Erythroblast (primary cell): ENCODE measurements at regions not wholly inside any gene's neighbourhood (a gene's known extent, or its start where the extent isn't known, plus 50 kb on each side); places are given as distances from the start of the nearest gene placed in this dataset.

ENCODE experiments used
- GATA1 ChIP-seq: IDR thresholded peaks from 2 replicates; pipeline ENCODE4 v1.6.1; 2011; ENCODE audit warnings: low read depth, mild to moderate bottlenecking, control low read depth, low read length, moderate library complexity
- POLR2A ChIP-seq: IDR thresholded peaks from 2 replicates; pipeline ENCODE4 v1.6.1; 2011; ENCODE audit warnings: mild to moderate bottlenecking, low read length

DNA sequence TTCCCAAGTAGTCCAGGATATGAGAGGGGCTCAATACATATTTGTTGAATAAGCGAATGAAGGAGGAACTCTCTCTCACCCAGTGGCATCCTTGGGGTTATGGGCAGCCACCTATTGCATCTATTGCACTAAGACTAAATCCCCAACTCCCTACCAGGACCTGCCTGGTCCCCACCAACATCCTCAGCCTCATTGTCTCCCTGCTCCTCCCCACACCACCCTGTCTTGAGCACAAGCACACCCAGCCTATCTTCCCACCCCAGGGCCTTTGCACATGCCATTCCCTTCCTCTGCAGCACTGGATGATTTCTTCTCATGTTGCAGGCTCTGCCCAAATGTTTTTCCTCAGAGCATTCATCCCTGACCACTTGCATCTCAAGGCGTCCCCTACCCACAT is 133.8 kb downstream of the BARX1 start:
- no peak for TF ChIP-seq POLR2A
- no peak for TF ChIP-seq GATA1
